GM12892 (cell line): ENCODE measurements at regions not wholly inside any gene's neighbourhood (a gene's known extent, or its start where the extent isn't known, plus 50 kb on each side); places are given as distances from the start of the nearest gene placed in this dataset.

Experiments used
- POLR2A ChIP-seq: IDR thresholded peaks from 2 replicates; pipeline ENCODE4 v1.6.1; 2011; ENCODE audit warnings: low read depth, low read length, control low read depth
- POLR2AphosphoS5 ChIP-seq: IDR thresholded peaks from 2 replicates; pipeline ENCODE4 v1.6.1; 2011; ENCODE audit warnings: low read depth, low read length, control low read depth
- TAF1 ChIP-seq: IDR thresholded peaks from 2 replicates; pipeline ENCODE4 v1.6.1; 2011; ENCODE audit warnings: low read depth, mild to moderate bottlenecking, control low read depth, low read length, borderline replicate concordance

- TF ChIP-seq POLR2AphosphoS5 (no peak), POLR2A (no peak), TAF1 (no peak)
These were observed 105.8 kb downstream of the MAFB start for GRCh38 chr20:40583205-40583604.
